Endothelial cell of umbilical vein (primary cell): ENCODE measurements at regions not wholly inside any gene's neighbourhood (a gene's known extent, or its start where the extent isn't known, plus 50 kb on each side); places are given as distances from the start of the nearest gene placed in this dataset.

ENCODE experiments used
- EZH2 ChIP-seq: IDR thresholded peaks from 2 replicates; pipeline ENCODE4 v1.6.1; 2012; ENCODE audit warnings: borderline replicate concordance, low read depth, mild to moderate bottlenecking, moderate library complexity, low read length, inconsistent platforms; ENCODE audit not compliant: severe bottlenecking
- POLR2A ChIP-seq: IDR thresholded peaks from 2 replicates; pipeline ENCODE4 v1.6.1; 2012; ENCODE audit warnings: low read depth, mild to moderate bottlenecking, control low read depth, low read length
- TF ChIP-seq, protein P1 (sequence below), 2 donors: IDR thresholded peaks; 1 replicate in 1 of 2; 2 replicates in 1 of 2; pipeline ENCODE4 v1.5.1; 2011; ENCODE audit warnings: low read length in 2 of 2, mild to moderate bottlenecking in 2 of 2, moderate library complexity in 2 of 2, control low read depth in 1 of 2, inconsistent platforms in 1 of 2, low read depth in 1 of 2; ENCODE audit not compliant: insufficient read depth in 1 of 2; ENCODE audit errors: extremely low read depth in 1 of 2
- TF ChIP-seq, protein P2 (sequence below): IDR thresholded peaks from 2 replicates; pipeline ENCODE4 v1.6.1; 2011; ENCODE audit not compliant: insufficient read depth, insufficient read length

DNA sequence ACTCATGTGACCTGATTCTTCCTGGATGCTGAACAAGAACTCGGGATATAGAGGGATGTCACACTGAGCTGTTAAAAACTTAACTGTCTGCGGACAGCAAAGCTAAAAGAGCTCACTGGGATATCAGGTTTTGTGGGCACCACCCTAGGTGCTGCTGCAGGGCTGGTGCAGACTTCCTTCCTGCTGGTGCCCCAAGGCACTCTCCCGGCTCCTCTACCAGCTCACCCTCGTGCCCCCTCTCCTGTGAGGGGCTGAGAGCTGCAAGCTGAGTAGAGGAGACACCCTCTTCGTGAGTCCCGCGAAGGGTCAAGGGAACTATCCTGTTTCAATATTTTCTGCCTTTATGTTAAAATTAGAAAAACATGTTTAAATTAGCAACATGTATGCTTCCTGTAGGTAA, 1475.7 kb downstream of the EFNB2 start:
- TF ChIP-seq, protein P1, sequence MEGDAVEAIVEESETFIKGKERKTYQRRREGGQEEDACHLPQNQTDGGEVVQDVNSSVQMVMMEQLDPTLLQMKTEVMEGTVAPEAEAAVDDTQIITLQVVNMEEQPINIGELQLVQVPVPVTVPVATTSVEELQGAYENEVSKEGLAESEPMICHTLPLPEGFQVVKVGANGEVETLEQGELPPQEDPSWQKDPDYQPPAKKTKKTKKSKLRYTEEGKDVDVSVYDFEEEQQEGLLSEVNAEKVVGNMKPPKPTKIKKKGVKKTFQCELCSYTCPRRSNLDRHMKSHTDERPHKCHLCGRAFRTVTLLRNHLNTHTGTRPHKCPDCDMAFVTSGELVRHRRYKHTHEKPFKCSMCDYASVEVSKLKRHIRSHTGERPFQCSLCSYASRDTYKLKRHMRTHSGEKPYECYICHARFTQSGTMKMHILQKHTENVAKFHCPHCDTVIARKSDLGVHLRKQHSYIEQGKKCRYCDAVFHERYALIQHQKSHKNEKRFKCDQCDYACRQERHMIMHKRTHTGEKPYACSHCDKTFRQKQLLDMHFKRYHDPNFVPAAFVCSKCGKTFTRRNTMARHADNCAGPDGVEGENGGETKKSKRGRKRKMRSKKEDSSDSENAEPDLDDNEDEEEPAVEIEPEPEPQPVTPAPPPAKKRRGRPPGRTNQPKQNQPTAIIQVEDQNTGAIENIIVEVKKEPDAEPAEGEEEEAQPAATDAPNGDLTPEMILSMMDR (IDR thresholded peaks at IDR 0.05; ENCODE audit: extremely low read depth in 1 of 2, insufficient read depth in 1 of 2, low read depth in 1 of 2, low read length in 2 of 2): no peak
- TF ChIP-seq POLR2A (no peak), EZH2 (no peak)
- TF ChIP-seq, protein P2, sequence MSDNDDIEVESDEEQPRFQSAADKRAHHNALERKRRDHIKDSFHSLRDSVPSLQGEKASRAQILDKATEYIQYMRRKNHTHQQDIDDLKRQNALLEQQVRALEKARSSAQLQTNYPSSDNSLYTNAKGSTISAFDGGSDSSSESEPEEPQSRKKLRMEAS: no peak
